Renal pelvis (tissue), 1 donor: ENCODE measurements at regions not wholly inside any gene's neighbourhood (a gene's known extent, or its start where the extent isn't known, plus 50 kb on each side); places are given as distances from the start of the nearest gene placed in this dataset.
"Not testable (repeated sequence)": the region's sequence is repeated elsewhere in the genome, so short reads cannot be mapped to it uniquely, and the experiment has no call there.

Experiments
- DNase-seq: peaks from one replicate; pipeline ENCODE4 v3.0.0-alpha.2; 2013

DNA sequence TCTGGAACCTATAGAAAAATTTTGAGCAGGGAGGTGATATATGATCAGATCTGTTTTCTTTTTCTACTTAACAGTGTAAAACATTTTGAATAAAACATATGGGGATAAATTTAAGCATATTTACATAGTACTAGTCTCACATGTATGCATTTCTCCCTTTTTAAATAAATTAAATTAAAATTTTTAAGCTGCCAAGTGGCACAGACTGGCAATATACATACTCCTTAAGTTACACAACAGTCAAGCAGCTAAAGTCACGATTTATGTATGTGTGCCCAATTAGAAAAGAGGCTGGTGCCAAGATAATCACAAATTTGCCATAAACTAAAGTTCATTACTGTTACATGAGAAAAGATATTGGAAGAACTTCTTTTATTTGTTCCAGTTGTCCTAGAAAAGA is 532.0 kb downstream of the RWDD3 start:
- no peak for DNase-seq

DNA sequence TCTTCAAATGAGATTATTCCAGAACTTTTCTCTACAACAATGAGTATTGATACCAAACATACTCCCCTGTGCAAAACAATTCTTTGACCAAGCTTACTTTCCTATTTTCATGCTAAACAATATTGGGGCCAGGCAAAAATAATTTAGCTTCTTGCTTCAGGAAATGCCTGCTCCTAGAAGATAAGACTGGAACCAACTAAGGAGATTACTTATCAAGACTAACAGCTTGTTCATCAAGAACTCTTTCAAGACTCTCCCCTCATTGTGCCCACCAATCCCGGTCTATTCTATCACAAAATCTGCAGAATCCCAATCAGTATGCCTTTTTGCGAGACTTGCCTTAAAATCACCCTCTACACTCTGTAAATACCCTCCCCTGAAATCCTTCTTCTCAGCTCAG is 536.6 kb downstream of the RWDD3 start:
- DNase-seq, result no peak

DNA sequence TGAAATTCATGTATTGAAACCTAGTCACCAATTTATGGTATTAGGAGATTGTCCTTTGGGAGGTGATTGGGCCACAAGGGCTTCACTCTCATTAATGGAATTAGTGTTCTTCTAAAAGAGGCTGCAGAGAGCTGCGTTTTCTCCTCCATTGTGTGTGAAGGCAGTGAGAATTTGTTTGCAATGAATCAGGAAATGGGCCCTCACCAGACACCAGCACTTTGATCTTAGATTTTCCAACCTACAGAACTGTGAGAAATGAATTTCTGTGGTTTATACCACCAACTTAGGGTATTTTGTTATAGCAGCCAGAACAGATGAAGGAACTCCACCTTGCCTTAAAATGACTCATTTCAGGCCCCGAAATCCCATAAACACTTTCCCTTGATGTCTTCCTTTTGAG is 544.2 kb downstream of the RWDD3 start:
- DNase-seq, result no peak

DNA sequence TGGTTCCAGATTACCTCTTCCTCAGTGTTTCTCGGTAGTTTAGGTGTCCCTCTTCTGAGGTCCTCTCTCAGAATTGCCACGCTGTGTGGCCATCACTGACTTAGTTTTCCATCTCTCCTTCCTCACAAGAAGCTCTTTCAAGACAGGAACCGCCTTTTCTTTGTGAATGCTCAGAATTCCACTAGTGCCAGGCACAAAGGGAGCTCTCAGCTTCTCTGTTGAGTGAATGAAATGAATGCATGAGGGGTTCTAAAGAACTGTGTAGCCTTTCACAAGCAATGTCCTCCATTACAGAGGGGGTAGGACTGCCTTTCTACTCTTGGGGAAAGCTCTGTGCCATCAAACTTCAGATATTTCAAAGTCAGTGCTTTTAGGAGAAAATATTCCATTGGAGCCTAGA is 546.8 kb downstream of the RWDD3 start:
- DNase-seq, result no peak

DNA sequence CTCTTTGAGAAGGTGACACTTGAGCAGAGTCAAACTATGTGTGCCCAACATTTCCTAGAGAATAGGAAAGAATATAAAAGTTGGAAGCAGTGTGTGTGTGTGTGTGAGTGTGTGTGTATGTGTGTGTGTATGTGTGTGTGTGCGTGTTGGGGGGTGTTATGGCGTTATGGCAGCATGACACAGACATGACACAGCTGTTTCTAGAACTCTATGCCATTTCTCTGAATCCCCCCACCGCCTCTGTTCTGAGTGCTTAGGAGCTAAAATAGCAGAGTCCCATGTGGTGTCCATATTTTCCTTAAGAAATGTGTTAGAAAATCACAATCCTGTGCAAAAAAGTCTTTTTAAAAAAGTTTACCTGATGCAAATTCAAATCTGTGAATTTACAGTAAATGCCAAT is 556.1 kb downstream of the RWDD3 start:
- no peak for DNase-seq

DNA sequence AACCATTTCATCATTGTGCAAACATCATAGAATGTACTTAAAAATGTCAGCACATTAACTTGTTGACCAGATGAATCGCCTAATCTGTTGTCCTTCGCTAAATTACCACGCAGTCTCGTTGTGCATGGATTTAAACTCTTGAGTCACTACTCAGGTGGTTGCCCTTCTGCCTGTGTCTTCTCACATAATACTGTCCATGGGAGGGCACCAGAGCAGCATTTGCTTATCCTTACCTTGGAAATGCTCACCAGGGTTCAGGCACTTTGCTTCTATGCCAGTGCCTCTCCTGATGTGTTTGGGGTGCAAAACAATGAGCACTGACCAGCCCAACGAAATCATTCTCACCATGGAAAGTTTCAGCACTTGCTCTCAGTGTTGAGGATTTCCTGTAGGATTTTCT is 559.9 kb downstream of the RWDD3 start:
- DNase-seq, result no peak

DNA sequence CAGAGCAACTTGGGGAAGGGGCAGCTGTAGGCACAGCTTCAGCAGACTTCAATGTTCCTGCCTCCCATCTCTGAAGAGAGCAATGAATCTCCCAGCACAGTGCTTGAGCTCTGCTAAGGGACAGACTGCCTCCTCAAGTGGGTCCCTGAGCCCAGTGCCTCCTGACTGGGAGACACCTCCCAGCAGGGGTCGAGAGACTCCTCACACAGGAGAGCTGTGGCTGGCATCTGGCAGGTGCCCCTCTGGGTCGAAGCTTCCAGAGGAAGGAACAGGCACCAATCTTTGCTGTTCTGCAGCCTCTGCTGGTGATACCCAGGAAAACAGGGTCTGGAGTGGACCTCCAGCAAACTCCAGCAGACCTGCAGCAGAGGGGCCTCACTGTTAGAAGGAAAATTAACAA is 563.8 kb downstream of the RWDD3 start:
- DNase-seq, result not testable (repeated sequence)

DNA sequence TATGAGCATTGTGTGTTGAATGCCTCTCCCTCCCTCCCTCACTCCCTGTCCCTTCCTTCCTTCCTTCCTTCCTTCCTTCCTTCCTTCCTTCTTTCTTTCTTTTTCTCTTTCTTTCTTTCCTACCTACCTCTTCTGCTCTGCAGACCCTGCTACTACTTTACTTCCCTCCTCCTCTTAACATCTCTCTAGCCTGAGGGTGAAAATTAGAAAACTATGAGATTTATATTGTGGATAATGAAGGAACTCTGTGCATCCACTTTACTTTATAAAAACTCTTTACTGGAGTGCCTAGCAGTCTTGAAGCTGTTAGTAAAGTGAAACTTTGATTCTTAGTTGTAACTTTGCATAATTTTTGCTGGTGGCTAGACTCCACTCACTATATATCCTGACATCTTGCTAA is 572.2 kb downstream of the RWDD3 start:
- DNase-seq, result no peak

DNA sequence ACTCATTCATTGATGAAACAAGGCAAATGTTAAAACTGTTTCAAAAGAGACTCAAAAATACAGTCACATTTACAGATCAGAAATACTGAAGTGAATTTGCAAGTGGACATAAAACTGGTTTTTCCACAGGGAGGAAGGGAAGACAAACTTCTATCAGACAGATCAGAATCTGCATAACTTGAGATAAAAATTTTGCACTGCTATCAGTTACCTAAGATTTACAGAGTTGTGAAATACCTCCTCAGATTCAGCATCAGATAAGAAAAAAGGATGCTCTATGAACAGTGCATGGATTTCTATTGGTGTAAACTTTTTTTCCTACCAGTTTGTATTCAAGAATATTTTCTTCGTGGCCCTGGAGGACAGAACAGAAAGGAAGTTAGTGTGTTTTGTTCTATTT is 575.4 kb downstream of the RWDD3 start:
- DNase-seq, result no peak

DNA sequence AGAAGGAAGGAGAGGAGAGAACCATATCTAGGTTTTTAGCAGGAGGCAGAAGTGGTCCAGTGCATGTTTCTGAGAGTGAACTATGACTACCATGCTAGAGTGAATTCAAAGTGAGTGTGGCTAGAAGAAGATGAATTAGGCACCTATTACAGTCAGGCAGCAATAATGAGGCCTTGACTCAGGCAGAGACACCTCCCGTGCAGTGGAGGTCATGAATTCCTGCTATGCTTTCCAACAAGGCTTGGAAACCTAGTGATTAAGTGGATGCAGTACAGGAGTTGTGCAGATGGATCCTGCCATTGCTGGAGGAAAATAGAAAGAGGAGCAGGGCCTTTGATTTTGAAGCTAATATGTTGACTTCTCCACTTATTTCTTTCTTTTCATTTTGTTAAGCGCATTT is 581.5 kb downstream of the RWDD3 start:
- no peak for DNase-seq

DNA sequence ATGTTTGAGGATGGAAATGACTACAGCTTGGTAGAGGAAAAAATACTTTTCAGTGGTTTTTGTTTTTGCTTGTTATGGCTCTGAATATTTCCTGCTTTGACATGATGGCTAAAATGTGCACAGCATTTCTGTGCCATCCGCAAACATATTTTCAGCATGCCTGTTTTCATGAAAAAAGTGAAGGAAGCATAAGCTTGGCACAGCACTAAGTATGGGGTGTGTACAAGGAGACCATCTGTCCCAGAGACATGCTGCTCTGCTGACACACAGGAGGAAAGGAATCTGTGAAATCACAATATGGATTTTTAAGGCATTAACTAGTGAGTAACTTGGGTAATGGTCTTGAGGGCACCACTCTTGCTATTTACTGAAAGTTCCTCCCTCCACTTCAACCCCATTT is 595.5 kb downstream of the RWDD3 start:
- no peak for DNase-seq

DNA sequence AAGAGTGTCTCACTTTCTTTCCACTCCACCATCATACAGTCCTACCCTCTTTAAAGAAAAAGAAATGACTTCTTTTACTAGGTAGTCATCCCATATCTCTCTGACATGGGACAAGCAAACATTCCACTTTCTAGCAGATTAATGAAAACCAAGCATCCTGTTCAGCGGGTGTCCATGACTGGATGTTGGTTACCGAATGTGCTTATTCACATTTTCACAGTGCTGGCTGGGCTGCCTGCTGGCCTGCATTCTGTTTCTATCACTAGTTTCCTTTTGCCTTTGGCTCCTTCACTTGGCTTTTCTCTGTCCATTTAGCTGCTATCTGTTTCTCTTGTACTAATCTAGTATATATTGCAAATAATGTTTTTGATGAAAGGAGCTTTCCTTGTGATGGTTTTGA is 598.4 kb downstream of the RWDD3 start:
- no peak for DNase-seq

DNA sequence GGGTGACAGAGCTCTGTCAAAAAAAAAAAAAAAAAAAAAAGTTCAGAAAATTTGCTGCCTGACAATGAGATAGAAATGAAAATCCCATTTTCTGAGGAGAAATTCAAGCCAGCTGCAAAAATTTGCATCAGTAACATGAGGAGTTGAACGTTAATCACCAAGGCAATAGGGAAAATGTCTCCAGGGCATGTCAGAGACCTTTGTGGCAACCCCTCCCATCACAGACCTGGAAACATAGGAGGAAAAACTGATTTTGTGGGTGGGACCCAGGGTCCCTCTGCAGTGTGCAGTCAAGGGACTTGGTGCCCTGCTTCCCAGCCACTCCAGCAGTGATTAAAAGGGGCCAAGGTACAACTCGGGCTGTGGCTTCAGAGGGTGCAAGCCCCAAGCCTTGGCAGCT is 615.4 kb downstream of the RWDD3 start:
- no peak for DNase-seq

DNA sequence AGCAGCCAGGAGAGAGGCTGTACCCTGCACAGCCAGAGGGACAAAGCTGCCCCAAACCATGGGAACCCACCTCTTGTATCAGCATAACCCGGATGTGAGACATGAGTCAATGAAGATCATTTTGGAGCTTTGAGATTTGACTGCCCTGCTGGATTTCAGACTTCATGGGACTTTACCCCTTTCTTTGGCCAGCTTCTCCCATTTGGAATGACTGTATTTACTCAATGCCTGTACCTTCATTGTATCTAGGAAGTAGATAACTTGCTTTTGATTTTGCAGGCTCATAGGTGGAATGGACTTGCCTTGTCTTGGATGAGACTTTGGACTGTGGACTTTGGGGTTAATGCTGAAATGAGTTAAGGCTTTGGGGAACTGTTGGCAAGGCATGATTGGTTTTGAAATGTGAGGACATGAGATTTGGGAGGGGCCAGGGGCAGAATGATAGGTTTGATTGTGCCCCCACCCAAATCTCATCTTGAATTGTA is 616.2 kb downstream of the RWDD3 start:
- no peak for DNase-seq

DNA sequence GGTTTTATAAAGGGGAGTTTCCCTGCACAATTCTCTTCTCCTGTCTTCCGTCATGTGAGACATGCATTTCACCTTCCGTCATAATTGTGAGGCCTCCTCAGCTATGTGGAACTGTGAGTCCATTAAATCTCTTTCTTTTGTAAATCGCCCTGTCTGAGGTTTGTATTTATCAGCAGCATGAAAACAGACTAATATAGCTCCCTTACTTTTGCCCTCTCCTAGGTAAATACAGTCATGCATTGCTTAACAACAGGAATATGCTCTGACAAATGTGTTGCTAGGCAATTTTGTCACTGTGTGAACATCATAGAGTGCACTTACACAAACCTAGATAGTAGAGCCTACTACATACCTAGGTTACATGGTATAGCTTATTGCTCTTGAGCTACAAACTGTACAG is 616.8 kb downstream of the RWDD3 start:
- DNase-seq, result no peak

DNA sequence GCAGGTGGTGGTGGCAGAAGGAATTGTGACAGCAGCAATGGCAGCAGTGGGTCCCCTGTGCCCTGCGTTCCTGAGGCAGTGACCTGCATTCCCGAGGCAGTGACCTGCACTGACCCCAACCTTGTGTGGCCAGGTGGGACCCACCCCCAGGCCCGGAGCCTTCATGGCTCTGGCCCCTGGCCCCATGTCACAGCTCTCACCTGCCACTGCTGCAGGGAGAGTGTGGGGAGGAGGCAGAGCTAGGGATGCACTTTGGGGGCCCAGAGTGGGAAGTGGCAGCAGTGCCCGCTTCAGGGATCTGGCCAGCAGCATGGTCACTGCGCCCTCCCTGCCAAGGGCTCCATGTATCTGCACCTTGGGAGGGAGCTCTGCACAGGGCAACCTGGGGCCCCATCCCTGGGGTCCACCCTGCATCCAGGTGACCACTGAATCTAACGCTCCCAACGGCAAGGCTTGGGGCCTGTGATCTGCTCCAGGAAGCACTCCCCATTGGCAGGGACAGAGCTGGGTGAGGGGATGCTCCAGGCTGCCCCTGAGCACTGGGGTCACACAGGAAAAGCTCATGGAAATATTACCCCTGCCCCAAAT is 618.6 kb downstream of the RWDD3 start:
- DNase-seq, result no peak

DNA sequence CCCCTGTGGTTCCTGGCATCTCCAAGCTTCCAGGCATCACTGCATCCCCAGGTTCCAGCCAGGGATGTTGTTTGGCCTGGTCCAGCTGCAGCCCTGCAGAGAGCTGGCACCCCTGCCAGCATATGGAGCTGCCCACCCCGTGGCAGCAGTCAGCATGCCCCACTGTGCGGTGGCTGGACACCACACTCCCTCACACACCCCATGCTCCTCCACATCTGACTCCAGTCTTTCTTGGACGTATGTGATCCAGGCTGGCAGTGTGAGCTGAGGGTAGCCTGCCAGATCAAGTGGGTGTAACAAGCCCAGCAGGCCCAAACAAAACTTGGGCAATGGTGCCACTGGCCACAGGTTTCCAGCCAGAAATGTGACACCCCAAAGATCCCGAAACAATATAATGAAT is 620.4 kb downstream of the RWDD3 start:
- DNase-seq, result no peak

DNA sequence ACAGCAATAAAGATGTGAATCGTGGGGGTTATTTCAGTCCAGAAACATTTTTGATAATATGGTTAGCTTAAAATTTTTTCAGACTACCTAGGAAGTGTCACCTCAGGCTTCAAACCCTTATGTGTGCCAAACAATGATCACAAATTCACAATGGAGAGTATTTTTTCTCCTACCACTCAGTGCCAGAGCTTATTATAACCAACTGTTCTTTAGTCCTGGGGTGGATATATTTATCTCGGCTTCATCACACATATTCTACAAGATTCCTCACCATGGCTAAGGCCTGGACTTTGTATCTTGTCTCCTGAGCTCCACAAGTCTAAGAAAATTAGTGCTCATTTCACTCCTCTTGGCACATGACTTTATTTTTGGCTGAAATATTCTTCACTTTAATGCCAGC is 629.1 kb downstream of the RWDD3 start:
- DNase-seq, result no peak

DNA sequence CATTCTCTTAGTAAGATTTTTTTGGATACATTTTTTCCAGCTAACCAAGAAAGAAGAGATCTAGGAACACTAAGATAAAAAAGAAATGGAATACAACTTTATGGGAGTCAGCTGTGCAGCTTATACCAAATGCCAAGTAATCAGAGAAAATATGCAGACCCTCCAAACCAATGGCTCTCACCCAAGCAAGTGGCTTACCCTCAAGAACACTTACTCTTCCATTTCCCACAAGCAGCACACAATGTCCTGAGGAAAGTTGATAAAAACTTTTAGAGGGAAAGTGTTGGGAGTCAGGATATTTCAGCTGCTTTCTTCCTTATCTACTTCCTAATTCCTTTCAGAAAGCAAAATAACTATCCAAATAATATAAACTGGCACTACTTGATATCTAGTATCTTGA is 631.8 kb downstream of the RWDD3 start:
- DNase-seq, result no peak

DNA sequence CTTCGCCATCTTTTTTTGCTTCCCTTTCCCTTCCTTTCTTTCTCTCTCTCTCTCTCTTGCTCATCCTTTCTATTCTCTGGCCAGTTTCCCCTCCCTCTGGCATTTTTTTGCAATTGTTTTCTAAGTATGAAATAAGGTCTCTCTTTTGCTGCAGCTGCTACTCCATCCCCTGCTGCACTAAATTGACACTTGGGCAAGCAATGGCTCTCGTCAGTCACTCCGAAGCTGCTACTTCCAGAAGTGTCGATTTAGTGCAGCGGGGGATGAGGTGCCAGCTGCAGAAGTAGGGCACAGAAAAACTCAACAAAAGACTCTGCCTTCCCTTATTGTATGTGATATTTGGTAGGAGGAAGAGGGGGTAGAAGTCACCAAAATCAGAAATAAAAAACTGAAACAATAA is 642.3 kb downstream of the RWDD3 start:
- no peak for DNase-seq

DNA sequence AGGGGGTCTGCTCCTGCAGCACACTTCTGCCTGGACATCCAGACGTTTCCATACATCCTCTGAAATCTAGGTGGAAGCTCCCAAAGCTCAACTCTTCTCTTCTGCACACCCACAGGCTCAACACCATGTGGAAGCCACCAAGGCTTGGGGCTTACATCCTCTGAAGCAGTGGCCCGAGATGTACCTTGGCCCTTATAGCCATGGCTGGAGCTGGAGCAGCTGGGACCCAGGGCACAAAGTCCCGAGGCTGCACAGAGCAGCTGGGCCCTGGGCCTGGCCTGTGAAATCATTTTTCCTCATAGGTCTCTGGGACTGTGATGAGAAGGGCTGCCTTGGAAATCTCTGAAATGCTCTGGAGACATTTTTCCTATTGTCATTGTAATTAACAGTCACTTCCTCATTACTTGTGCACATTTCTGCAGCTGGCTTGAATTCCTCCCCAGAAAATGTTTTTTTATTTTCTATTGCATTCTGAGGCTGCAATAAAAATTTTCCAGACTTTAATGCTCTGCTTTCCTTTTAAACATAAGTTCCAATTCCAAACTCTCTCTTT is 645.6 kb downstream of the RWDD3 start:
- no peak for DNase-seq

DNA sequence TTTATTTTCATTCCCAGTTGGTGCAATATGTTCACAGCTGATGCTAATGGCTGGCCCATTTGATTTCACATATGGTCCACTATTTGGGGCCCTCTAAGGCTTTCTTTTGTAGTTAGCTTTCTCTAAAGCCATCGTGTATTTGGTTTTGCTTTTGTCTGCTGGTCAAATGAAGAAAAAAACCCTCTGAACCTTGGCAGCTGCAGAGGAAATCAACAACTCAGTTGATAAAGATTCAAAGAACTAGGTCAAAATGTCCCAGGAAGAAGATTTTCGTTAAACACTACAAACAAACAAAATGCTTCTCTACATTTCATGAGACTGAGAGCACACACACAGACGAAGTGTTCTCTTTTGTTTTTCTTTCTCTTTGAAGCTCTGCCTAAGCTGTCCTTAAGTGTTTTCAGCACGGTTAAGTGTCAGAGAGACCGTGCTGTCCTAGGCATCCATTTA is 655.0 kb downstream of the RWDD3 start:
- peak; percentile 4 for DNase-seq

DNA sequence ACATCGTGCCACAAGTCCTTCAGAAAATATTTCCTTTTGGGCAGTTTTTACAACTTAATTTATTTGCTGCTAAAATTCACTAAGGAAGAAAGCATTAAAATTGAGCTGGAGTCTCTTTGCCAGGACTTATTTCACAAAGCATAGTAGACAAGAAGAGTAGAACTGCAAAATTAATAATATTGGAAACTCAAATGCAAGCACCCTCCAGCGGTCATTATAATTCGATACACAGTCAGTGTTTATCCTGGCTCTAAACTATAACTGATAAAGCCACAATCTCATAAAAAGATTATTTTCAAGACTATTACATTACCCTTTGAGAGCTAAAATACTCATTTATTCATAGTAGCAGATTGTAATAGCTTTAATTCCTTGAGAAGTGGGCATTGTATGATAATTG is 655.4 kb downstream of the RWDD3 start:
- DNase-seq, result no peak

DNA sequence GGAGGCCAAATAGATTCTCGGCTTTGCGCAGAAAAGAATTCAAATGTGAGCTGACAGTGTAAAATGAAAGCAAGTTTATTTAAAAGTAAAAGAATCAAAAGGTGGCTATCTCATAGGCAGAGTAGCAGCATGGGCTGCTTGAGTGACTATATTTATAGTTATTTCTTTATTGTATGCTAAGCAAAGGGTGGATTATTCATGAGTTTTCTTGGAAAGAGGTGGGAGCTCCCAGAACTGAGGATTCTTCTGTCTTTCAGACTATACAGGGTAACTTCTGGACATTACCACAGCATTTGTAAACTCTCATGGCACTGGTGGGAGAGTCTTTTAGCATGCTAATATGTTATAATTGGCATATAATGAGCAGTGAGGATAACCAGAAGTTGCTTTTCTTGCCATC is 659.9 kb downstream of the RWDD3 start:
- DNase-seq, result no peak

DNA sequence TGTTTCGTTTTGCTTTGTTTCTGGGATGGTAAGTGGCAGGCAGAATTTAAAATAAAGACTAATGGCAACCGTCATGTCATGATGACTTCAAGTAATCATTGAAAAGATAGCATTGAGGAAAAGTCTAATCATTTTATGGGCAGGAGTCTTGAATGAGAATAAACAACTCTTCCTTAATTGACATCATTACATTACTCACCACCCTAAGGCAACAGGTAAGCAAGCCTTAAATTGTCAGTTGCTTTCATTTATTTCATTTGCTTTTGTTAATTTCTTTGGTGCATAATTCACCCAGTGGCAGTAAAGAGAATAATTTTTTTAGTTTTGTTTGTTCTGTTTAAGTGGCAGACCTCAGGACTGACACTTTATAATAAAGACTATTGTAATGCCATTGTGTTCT is 669.0 kb downstream of the RWDD3 start:
- no peak for DNase-seq
